ENCODE measurements at regions not wholly inside any gene's neighbourhood (a gene's known extent, or its start where the extent isn't known, plus 50 kb on each side); places are given as distances from the start of the nearest gene placed in this dataset.

DNA sequence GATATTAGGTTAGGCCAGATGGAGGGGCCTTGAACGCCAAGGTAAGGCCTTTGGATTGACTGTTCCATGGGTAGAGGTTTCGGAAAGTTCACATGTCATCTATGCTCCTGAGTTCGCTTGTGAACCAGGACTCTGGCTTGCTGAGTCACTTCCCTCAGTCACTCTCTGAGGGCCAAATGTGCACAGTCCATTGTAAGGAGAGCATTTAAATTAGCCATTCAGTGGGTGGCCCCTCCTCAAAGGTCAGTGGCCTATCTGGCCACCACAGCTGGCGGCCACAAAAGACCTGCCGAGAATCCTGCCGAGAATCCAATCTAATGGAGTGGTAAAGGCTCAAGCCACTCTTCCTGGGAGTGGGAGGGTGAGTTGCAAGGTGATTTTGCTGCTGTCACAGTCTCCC lies 58.9 kb upstream of the ARAP3 start:
- Histone ChIP-seq H3K27ac (ENCODE audit: extremely low read depth, low read depth, low read length) (no peak overlapping the region), H3K36me3 (ENCODE audit: control insufficient read depth in 2 of 2, insufficient read depth in 1 of 2, low read length in 2 of 2) (no peaks in the 10 kb centered on the region), H3K4me1 (ENCODE audit: control insufficient read depth, insufficient read depth, low read length) (0 out of 2 replicates have a peak, but pooled peaks cover 5% of the 10 kb centered on the region), H3K9me3 (ENCODE audit: control insufficient read depth, insufficient read depth, low read depth, low read length) (no peaks in the 10 kb centered on the region), H3K4me3 (ENCODE audit: low read depth, low read length) (no peak overlapping the region)
- ChIA-PET POLR2A (no interaction called here), CTCF (interaction anchor here (0.6 kb wide), 1 partner anchor 100 kb away, joined by 3 read pairs; no protein-coding TSS in a partner anchor)
- TF ChIP-seq GLIS2 (tag by site-specific recombination; IDR thresholded peaks at IDR 0.05) (no peak), SALL2 (tag by site-specific recombination; IDR thresholded peaks at IDR 0.05; ENCODE audit: borderline replicate concordance) (no peak), ZNF514 (tag by site-specific recombination; IDR thresholded peaks at IDR 0.05) (no peak), ZNF10 (tag by site-specific recombination; IDR thresholded peaks at IDR 0.05) (no peak), ZSCAN23 (tag by site-specific recombination; IDR thresholded peaks at IDR 0.05) (no peak), ZNF416 (tag by site-specific recombination; IDR thresholded peaks at IDR 0.05) (no peak), GFI1B (tag by site-specific recombination; IDR thresholded peaks at IDR 0.05) (no peak), ZSCAN30 (tag by site-specific recombination; IDR thresholded peaks at IDR 0.05) (no peak), ZNF16 (tag by site-specific recombination; IDR thresholded peaks at IDR 0.05; ENCODE audit: low read depth) (no peak), GLI4 (tag by site-specific recombination; IDR thresholded peaks at IDR 0.05) (no peak), ZNF157 (tag by site-specific recombination; IDR thresholded peaks at IDR 0.05) (no peak), ZNF23 (tag by site-specific recombination; IDR thresholded peaks at IDR 0.05; ENCODE audit: borderline replicate concordance) (no peak), ZNF132 (tag by site-specific recombination; IDR thresholded peaks at IDR 0.05; ENCODE audit: borderline replicate concordance) (no peak)
- TF ChIP-seq, protein P1, sequence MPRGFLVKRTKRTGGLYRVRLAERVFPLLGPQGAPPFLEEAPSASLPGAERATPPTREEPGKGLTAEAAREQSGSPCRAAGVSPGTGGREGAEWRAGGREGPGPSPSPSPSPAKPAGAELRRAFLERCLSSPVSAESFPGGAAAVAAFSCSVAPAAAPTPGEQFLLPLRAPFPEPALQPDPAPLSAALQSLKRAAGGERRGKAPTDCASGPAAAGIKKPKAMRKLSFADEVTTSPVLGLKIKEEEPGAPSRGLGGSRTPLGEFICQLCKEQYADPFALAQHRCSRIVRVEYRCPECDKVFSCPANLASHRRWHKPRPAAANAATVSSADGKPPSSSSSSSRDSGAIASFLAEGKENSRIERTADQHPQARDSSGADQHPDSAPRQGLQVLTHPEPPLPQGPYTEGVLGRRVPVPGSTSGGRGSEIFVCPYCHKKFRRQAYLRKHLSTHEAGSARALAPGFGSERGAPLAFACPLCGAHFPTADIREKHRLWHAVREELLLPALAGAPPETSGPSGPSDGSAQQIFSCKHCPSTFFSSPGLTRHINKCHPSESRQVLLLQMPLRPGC (tag by site-specific recombination; IDR thresholded peaks at IDR 0.05) = no peak
- TF ChIP-seq, protein P2, sequence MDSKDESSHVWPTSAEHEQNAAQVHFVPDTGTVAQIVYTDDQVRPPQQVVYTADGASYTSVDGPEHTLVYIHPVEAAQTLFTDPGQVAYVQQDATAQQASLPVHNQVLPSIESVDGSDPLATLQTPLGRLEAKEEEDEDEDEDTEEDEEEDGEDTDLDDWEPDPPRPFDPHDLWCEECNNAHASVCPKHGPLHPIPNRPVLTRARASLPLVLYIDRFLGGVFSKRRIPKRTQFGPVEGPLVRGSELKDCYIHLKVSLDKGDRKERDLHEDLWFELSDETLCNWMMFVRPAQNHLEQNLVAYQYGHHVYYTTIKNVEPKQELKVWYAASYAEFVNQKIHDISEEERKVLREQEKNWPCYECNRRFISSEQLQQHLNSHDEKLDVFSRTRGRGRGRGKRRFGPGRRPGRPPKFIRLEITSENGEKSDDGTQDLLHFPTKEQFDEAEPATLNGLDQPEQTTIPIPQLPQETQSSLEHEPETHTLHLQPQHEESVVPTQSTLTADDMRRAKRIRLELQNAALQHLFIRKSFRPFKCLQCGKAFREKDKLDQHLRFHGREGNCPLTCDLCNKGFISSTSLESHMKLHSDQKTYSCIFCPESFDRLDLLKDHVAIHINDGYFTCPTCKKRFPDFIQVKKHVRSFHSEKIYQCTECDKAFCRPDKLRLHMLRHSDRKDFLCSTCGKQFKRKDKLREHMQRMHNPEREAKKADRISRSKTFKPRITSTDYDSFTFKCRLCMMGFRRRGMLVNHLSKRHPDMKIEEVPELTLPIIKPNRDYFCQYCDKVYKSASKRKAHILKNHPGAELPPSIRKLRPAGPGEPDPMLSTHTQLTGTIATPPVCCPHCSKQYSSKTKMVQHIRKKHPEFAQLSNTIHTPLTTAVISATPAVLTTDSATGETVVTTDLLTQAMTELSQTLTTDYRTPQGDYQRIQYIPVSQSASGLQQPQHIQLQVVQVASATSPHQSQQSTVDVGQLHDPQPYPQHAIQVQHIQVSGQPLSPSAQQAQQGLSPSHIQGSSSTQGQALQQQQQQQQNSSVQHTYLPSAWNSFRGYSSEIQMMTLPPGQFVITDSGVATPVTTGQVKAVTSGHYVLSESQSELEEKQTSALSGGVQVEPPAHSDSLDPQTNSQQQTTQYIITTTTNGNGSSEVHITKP (tag by site-specific recombination; IDR thresholded peaks at IDR 0.05) = no peak
- TF ChIP-seq, protein P3, sequence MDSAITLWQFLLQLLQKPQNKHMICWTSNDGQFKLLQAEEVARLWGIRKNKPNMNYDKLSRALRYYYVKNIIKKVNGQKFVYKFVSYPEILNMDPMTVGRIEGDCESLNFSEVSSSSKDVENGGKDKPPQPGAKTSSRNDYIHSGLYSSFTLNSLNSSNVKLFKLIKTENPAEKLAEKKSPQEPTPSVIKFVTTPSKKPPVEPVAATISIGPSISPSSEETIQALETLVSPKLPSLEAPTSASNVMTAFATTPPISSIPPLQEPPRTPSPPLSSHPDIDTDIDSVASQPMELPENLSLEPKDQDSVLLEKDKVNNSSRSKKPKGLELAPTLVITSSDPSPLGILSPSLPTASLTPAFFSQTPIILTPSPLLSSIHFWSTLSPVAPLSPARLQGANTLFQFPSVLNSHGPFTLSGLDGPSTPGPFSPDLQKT (IDR thresholded peaks at IDR 0.05; ENCODE audit: borderline replicate concordance, low read depth, low read length) = no peak
- TF ChIP-seq, protein P4, sequence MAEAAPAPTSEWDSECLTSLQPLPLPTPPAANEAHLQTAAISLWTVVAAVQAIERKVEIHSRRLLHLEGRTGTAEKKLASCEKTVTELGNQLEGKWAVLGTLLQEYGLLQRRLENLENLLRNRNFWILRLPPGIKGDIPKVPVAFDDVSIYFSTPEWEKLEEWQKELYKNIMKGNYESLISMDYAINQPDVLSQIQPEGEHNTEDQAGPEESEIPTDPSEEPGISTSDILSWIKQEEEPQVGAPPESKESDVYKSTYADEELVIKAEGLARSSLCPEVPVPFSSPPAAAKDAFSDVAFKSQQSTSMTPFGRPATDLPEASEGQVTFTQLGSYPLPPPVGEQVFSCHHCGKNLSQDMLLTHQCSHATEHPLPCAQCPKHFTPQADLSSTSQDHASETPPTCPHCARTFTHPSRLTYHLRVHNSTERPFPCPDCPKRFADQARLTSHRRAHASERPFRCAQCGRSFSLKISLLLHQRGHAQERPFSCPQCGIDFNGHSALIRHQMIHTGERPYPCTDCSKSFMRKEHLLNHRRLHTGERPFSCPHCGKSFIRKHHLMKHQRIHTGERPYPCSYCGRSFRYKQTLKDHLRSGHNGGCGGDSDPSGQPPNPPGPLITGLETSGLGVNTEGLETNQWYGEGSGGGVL (tag by site-specific recombination; IDR thresholded peaks at IDR 0.05) = no peak
- TF ChIP-seq, protein P5, sequence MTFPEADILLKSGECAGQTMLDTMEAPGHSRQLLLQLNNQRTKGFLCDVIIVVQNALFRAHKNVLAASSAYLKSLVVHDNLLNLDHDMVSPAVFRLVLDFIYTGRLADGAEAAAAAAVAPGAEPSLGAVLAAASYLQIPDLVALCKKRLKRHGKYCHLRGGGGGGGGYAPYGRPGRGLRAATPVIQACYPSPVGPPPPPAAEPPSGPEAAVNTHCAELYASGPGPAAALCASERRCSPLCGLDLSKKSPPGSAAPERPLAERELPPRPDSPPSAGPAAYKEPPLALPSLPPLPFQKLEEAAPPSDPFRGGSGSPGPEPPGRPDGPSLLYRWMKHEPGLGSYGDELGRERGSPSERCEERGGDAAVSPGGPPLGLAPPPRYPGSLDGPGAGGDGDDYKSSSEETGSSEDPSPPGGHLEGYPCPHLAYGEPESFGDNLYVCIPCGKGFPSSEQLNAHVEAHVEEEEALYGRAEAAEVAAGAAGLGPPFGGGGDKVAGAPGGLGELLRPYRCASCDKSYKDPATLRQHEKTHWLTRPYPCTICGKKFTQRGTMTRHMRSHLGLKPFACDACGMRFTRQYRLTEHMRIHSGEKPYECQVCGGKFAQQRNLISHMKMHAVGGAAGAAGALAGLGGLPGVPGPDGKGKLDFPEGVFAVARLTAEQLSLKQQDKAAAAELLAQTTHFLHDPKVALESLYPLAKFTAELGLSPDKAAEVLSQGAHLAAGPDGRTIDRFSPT (tag by site-specific recombination; IDR thresholded peaks at IDR 0.05) = no peak
- TF ChIP-seq, protein P6, sequence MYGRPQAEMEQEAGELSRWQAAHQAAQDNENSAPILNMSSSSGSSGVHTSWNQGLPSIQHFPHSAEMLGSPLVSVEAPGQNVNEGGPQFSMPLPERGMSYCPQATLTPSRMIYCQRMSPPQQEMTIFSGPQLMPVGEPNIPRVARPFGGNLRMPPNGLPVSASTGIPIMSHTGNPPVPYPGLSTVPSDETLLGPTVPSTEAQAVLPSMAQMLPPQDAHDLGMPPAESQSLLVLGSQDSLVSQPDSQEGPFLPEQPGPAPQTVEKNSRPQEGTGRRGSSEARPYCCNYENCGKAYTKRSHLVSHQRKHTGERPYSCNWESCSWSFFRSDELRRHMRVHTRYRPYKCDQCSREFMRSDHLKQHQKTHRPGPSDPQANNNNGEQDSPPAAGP (tag by site-specific recombination; IDR thresholded peaks at IDR 0.05) = no peak
